Duodenal mucosa (tissue), 2 donors: ENCODE measurements at regions not wholly inside any gene's neighbourhood (a gene's known extent, or its start where the extent isn't known, plus 50 kb on each side); places are given as distances from the start of the nearest gene placed in this dataset.

Experiments used
- H3K27ac ChIP-seq: one replicate; pipeline ENCODE4 v1.7.0; 2013; ENCODE audit warnings: low read depth, low read length
- H3K27me3 ChIP-seq, 2 donors: one replicate each; pipeline ENCODE4 v1.7.0; 2013; ENCODE audit warnings: low read length in 2 of 2, control low read depth in 1 of 2; ENCODE audit not compliant: insufficient read depth in 2 of 2, control insufficient read depth in 1 of 2
- H3K36me3 ChIP-seq, 2 donors: one replicate each; pipeline ENCODE4 v1.7.0; 2013; ENCODE audit warnings: low read length in 2 of 2, control low read depth in 1 of 2; ENCODE audit not compliant: insufficient read depth in 2 of 2, control insufficient read depth in 1 of 2
- H3K4me1 ChIP-seq, 2 donors: one replicate each; pipeline ENCODE4 v1.7.0; 2013; ENCODE audit warnings: low read length in 2 of 2, control low read depth in 1 of 2; ENCODE audit not compliant: insufficient read depth in 2 of 2, control insufficient read depth in 1 of 2
- H3K4me3 ChIP-seq, 2 donors: one replicate each; pipeline ENCODE4 v1.7.0; 2013; ENCODE audit warnings: low read length in 2 of 2, low read depth in 1 of 2
- H3K9ac ChIP-seq, 2 donors: one replicate each; pipeline ENCODE4 v1.7.0; 2013; ENCODE audit warnings: low read length in 2 of 2, low read depth in 1 of 2
- H3K9me3 ChIP-seq, 2 donors: one replicate each; pipeline ENCODE4 v1.7.0; 2013; ENCODE audit warnings: low read length in 2 of 2, control low read depth in 1 of 2; ENCODE audit not compliant: control insufficient read depth in 1 of 2

GRCh38 chr2:71846669-71847291 lies 300.9 kb downstream of the CYP26B1 start:
- no peaks in the 10 kb centered on the region for H3K36me3 ChIP-seq
- no peak overlapping the region for H3K9ac ChIP-seq
- no peak overlapping the region for H3K27ac ChIP-seq
- H3K9me3 ChIP-seq, result no peaks in the 10 kb centered on the region
- H3K4me3 ChIP-seq, result no peak overlapping the region
- H3K4me1 ChIP-seq, result no peaks in the 10 kb centered on the region
- H3K27me3 ChIP-seq, result peaks cover 0 to 2% of the 10 kb centered on the region in 2 donors

- Histone ChIP-seq H3K27ac (no peak overlapping the region), H3K9ac (no peak overlapping the region), H3K27me3 (peaks cover 0 to 3% of the 10 kb centered on the region in 2 donors), H3K4me3 (no peak overlapping the region), H3K36me3 (no peaks in the 10 kb centered on the region), H3K9me3 (no peaks in the 10 kb centered on the region), H3K4me1 (no peaks in the 10 kb centered on the region)
Observed at GRCh38 chr2:71846072-71846471, 301.6 kb downstream of the CYP26B1 start.

- no peaks in the 10 kb centered on the region for H3K9me3 ChIP-seq
- H3K27ac ChIP-seq, result no peak overlapping the region
- H3K4me1 ChIP-seq, result no peaks in the 10 kb centered on the region
- no peak overlapping the region for H3K4me3 ChIP-seq
- peaks cover 0 to 3% of the 10 kb centered on the region in 2 donors for H3K27me3 ChIP-seq
- no peak overlapping the region for H3K9ac ChIP-seq
- no peaks in the 10 kb centered on the region for H3K36me3 ChIP-seq
Observed at GRCh38 chr2:71844967-71845366, 302.7 kb downstream of the CYP26B1 start.

- H3K4me1 ChIP-seq, result no peaks in the 10 kb centered on the region
- H3K9ac ChIP-seq, result no peak overlapping the region
- H3K9me3 ChIP-seq, result no peaks in the 10 kb centered on the region
- peaks cover 0 to 3% of the 10 kb centered on the region in 2 donors for H3K27me3 ChIP-seq
- no peak overlapping the region for H3K4me3 ChIP-seq
- H3K36me3 ChIP-seq, result no peaks in the 10 kb centered on the region
- H3K27ac ChIP-seq, result no peak overlapping the region
Observed at GRCh38 chr2:71843391-71843850, 304.2 kb downstream of the CYP26B1 start.

- no peak overlapping the region for H3K27ac ChIP-seq
Observed at GRCh38 chr2:71842744-71843143, 304.9 kb downstream of the CYP26B1 start.

GRCh38 chr2:71839826-71840225 lies 307.8 kb downstream of the CYP26B1 start:
- H3K36me3 ChIP-seq, result no peaks in the 10 kb centered on the region
- H3K27me3 ChIP-seq, result peaks cover 0 to 3% of the 10 kb centered on the region in 2 donors
- no peak overlapping the region for H3K4me3 ChIP-seq
- H3K4me1 ChIP-seq, result no peaks in the 10 kb centered on the region
- no peak overlapping the region for H3K27ac ChIP-seq
- H3K9ac ChIP-seq, result no peak overlapping the region
- no peaks in the 10 kb centered on the region for H3K9me3 ChIP-seq

More at GRCh38 chr2:71842744-71843143, 304.9 kb downstream of the CYP26B1 start:
- Histone ChIP-seq H3K4me3 (no peak overlapping the region), H3K9me3 (no peaks in the 10 kb centered on the region), H3K4me1 (no peaks in the 10 kb centered on the region), H3K36me3 (no peaks in the 10 kb centered on the region), H3K27me3 (peaks cover 0 to 3% of the 10 kb centered on the region in 2 donors), H3K9ac (no peak overlapping the region)

- no peaks in the 10 kb centered on the region for H3K36me3 ChIP-seq
- no peak overlapping the region for H3K4me3 ChIP-seq
- H3K9me3 ChIP-seq, result no peaks in the 10 kb centered on the region
- H3K27ac ChIP-seq, result no peak overlapping the region
- no peak overlapping the region for H3K9ac ChIP-seq
- H3K4me1 ChIP-seq, result no peaks in the 10 kb centered on the region
- no peaks in the 10 kb centered on the region for H3K27me3 ChIP-seq
Observed at GRCh38 chr2:71834796-71835195, 312.9 kb downstream of the CYP26B1 start.

- H3K9me3 ChIP-seq, result no peaks in the 10 kb centered on the region
- no peaks in the 10 kb centered on the region for H3K4me1 ChIP-seq
- H3K27me3 ChIP-seq, result no peaks in the 10 kb centered on the region
- H3K36me3 ChIP-seq, result no peaks in the 10 kb centered on the region
- H3K9ac ChIP-seq, result no peak overlapping the region
- no peak overlapping the region for H3K27ac ChIP-seq
- no peak overlapping the region for H3K4me3 ChIP-seq
Observed at GRCh38 chr2:71833855-71834560, 313.7 kb downstream of the CYP26B1 start.

- Histone ChIP-seq H3K4me1 (no peaks in the 10 kb centered on the region), H3K9ac (no peak overlapping the region), H3K9me3 (no peaks in the 10 kb centered on the region), H3K36me3 (no peaks in the 10 kb centered on the region), H3K27ac (no peak overlapping the region), H3K4me3 (no peak overlapping the region), H3K27me3 (no peaks in the 10 kb centered on the region)
Observed at GRCh38 chr2:71833272-71833671, 314.4 kb downstream of the CYP26B1 start.

GRCh38 chr2:71832844-71833243 lies 314.8 kb downstream of the CYP26B1 start:
- H3K27ac ChIP-seq, result no peak overlapping the region
- H3K9ac ChIP-seq, result no peak overlapping the region
- H3K27me3 ChIP-seq, result no peaks in the 10 kb centered on the region
- H3K4me1 ChIP-seq, result no peaks in the 10 kb centered on the region
- no peaks in the 10 kb centered on the region for H3K9me3 ChIP-seq
- no peak overlapping the region for H3K4me3 ChIP-seq
- H3K36me3 ChIP-seq, result no peaks in the 10 kb centered on the region
